Nephron (organoid): ENCODE measurements at regions not wholly inside any gene's neighbourhood (a gene's known extent, or its start where the extent isn't known, plus 50 kb on each side); places are given as distances from the start of the nearest gene placed in this dataset.

Experiments
- H3K27ac Mint-ChIP-seq, 3 experiments: 2 replicates each; pipeline ENCODE4 v1.8.0; 2020; ENCODE audit warnings: mixed read lengths in 3 of 3, mild to moderate bottlenecking in 2 of 3, moderate library complexity in 1 of 3
- H3K27me3 Mint-ChIP-seq: 2 replicates; pipeline ENCODE4 v1.8.0; 2021; ENCODE audit warnings: low read depth, mild to moderate bottlenecking, moderate library complexity, mixed read lengths
- H3K36me3 Mint-ChIP-seq: 2 replicates; pipeline ENCODE4 v1.8.0; 2020; ENCODE audit warnings: low read depth, mixed read lengths
- H3K4me1 Mint-ChIP-seq: 2 replicates; pipeline ENCODE4 v1.8.0; 2020; ENCODE audit warnings: mixed read lengths
- H3K4me3 Mint-ChIP-seq, 3 experiments: 2 replicates each; pipeline ENCODE4 v1.8.0; 2020; ENCODE audit warnings: mild to moderate bottlenecking in 3 of 3, mixed read lengths in 3 of 3, moderate library complexity in 2 of 3
- H3K9me3 Mint-ChIP-seq: 2 replicates; pipeline ENCODE4 v1.8.0; 2020; ENCODE audit warnings: mixed read lengths
- TF ChIP-seq, protein P1 (sequence below), 3 experiments: fragments of 200-600 bp; sonication (generic); IDR thresholded peaks; one replicate each; pipeline ENCODE4 v1.5.0; 2021; ENCODE audit warnings: antibody characterized with exemption in 3 of 3; ENCODE audit not compliant: unreplicated experiment in 3 of 3

DNA sequence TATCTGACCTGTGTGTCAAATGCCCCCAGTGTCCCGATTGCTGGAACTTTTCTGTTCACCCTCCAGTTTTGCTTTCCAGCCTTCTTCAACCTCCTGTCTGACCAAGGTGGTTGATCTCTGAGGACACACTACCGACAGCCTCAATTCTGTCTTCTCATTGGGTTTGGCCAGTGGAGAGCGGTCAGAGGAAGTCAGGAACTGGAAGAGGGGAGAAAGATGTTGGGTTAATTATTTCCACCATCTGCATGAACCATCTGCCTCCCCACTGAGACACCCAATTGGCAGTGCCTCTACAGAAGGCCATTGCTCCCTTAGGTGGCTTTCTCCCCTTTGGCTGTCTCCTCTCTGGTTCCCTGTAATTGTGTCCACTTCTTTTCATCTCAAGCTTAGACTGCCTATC is 154.3 kb upstream of the RAI14 start:
- Mint-ChIP-seq H3K27ac (peak overlapping the region; percentile 93 to 99 (median 98)), H3K27me3 (peaks cover 3% of the 10 kb centered on the region), H3K36me3 (no peaks in the 10 kb centered on the region), H3K9me3 (peaks cover 7% of the 10 kb centered on the region), H3K4me1 (peaks cover 65% of the 10 kb centered on the region), H3K4me3 (no peak overlapping the region)
- TF ChIP-seq, protein P1, sequence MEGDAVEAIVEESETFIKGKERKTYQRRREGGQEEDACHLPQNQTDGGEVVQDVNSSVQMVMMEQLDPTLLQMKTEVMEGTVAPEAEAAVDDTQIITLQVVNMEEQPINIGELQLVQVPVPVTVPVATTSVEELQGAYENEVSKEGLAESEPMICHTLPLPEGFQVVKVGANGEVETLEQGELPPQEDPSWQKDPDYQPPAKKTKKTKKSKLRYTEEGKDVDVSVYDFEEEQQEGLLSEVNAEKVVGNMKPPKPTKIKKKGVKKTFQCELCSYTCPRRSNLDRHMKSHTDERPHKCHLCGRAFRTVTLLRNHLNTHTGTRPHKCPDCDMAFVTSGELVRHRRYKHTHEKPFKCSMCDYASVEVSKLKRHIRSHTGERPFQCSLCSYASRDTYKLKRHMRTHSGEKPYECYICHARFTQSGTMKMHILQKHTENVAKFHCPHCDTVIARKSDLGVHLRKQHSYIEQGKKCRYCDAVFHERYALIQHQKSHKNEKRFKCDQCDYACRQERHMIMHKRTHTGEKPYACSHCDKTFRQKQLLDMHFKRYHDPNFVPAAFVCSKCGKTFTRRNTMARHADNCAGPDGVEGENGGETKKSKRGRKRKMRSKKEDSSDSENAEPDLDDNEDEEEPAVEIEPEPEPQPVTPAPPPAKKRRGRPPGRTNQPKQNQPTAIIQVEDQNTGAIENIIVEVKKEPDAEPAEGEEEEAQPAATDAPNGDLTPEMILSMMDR (IDR thresholded peaks at IDR 0.05; ENCODE audit: unreplicated experiment in 3 of 3), result no peak

DNA sequence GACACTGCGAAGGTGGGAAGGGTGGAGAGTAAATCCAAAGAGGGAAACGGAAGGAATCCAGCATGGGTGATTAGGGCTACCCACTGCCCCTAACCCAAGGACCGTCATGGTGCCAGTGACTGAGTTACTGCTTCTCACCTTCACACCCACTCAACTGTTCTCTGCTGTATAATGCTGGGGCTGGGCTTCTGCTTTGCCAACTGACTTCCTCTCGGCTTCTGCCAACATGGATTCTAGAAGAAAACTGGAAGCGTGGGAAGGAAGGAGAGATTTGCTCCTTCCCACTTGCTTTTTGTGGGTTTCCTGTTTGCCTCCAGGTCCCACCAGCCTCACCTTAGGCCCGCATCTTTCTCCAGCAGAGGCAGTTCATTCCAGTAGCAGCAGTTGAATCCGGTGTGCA is 153.5 kb upstream of the RAI14 start:
- H3K27ac Mint-ChIP-seq, result peak overlapping the region; percentile 93 to 99 (median 98)

DNA sequence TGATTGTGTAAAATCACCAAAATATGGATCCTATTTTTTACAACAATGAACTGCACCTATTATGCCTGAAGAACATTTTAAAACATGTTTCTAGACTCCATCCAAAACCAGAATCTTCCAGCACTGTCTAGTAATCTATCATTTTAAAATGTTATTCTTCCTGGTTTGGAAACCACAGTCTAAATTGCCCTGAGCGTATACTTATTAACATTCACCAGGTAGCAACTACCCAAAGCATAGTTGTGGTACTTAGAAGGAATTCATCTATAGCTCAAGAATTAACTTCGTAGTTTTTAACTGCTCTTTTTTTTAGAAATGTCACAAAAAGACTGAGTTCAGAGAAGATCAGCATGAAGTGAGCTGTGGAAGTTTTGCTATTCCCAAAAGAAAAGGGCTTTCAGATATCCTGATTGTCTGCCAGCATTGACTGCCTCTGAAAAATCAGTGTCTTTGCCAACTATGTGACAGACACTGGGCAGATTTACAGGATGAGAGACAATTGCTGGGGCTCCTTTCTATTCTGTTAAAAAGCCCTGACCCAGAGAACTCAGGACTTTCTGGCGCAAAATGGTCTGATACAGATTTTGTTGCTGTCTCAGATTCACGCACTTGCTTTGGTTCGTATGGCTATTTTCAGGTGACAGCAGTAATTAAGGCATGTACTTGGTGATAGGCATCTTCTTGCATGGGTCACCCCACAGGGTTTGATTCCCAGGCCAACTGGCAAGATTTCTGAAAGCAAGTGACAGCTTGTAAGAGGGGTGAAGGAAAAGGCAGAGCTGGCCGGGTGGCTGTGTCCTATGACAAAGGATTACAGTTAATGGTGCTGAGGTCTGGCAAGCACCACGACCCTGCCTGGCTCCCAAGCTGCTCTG is 152.5 kb upstream of the RAI14 start:
- H3K27ac Mint-ChIP-seq, result peak overlapping the region; percentile 93 to 99 (median 98)
- TF ChIP-seq, protein P1 (IDR thresholded peaks at IDR 0.05; ENCODE audit: unreplicated experiment in 3 of 3), result no peak
- no peaks in the 10 kb centered on the region for H3K36me3 Mint-ChIP-seq
- H3K27me3 Mint-ChIP-seq, result no peaks in the 10 kb centered on the region
- peak overlapping the region in 2 of 3 experiments; percentile 5 to 40 for H3K4me3 Mint-ChIP-seq
- peaks cover 7% of the 10 kb centered on the region for H3K9me3 Mint-ChIP-seq
- peaks cover 48% of the 10 kb centered on the region for H3K4me1 Mint-ChIP-seq

More for the DNA sequence above, 153.5 kb upstream of the RAI14 start:
- TF ChIP-seq, protein P1 (IDR thresholded peaks at IDR 0.05; ENCODE audit: unreplicated experiment in 3 of 3), result no peak
- no peaks in the 10 kb centered on the region for H3K36me3 Mint-ChIP-seq
- peaks cover 7% of the 10 kb centered on the region for H3K9me3 Mint-ChIP-seq
- no peak overlapping the region for H3K4me3 Mint-ChIP-seq
- H3K4me1 Mint-ChIP-seq, result peaks cover 58% of the 10 kb centered on the region
- H3K27me3 Mint-ChIP-seq, result no peaks in the 10 kb centered on the region

- Mint-ChIP-seq H3K36me3 (no peaks in the 10 kb centered on the region), H3K4me3 (no peak overlapping the region), H3K4me1 (peaks cover 49% of the 10 kb centered on the region), H3K27me3 (no peaks in the 10 kb centered on the region), H3K27ac (peak overlapping the region; percentile 93 to 99 (median 98)), H3K9me3 (peaks cover 7% of the 10 kb centered on the region)
- TF ChIP-seq, protein P1 (IDR thresholded peaks at IDR 0.05; ENCODE audit: unreplicated experiment in 3 of 3), result no peak
Measured at GRCh38 chr5:34504967-34505366, 151.2 kb upstream of the RAI14 start.

GRCh38 chr5:34505731-34506130 is 150.4 kb upstream of the RAI14 start:
- TF ChIP-seq, protein P1 (IDR thresholded peaks at IDR 0.05; ENCODE audit: unreplicated experiment in 3 of 3), result no peak
- Mint-ChIP-seq H3K4me3 (no peak overlapping the region), H3K9me3 (peaks cover 7% of the 10 kb centered on the region), H3K36me3 (no peaks in the 10 kb centered on the region), H3K27me3 (no peaks in the 10 kb centered on the region), H3K27ac (peak overlapping the region in 2 of 3 experiments; percentile 55 to 98), H3K4me1 (peaks cover 51% of the 10 kb centered on the region)
